C1 segment of cervical spinal cord (tissue), 14 donors: ENCODE measurements at regions not wholly inside any gene's neighbourhood (a gene's known extent, or its start where the extent isn't known, plus 50 kb on each side); places are given as distances from the start of the nearest gene placed in this dataset.

Experiments
- DNase-seq, 14 donors: peaks; one replicate each; lab custom pipeline; 2025; lab: John Stamatoyannopoulos, UW

GRCh38 chr3:68163062-68163461 is 508.6 kb upstream of the SUCLG2 start:
- DNase-seq, result no peak

DNA sequence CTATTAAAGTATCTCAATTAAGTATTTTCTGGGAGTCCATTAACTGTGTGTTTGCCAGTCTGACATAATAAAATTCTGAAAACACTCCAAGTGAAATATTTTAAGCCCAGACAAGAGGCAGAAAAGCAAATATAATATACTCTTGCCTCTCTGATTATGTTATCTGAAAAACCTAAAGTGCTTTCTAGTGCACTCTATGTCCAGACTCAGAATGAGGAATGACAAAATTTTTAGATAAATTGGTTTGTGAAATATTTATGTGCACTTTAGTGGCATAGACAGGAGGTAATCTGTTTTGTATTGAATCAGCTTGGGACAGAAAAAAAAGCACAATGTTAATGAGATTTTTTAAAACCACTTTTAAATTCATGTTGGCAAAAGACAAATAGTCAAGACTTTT is 508.2 kb upstream of the SUCLG2 start:
- no peak for DNase-seq

DNA sequence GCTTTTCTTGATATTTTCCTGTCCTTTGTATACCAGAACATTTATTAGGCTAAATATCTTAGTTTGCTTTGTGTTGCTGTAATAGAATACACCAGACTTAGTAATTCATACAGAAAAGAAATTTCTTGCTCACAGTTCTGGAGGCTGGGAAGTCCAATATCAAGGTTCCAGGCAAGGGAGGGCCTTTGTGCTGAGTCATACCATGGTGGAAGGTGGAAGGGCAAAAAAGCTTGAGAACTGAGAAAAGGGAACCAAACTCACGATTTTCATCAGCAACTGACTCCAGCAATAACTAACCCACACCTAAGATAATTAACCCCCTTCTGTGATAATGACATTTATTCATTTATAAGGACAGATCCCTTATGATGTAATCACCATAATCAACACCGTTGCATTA is 496.9 kb upstream of the SUCLG2 start:
- DNase-seq, result no peak

DNA sequence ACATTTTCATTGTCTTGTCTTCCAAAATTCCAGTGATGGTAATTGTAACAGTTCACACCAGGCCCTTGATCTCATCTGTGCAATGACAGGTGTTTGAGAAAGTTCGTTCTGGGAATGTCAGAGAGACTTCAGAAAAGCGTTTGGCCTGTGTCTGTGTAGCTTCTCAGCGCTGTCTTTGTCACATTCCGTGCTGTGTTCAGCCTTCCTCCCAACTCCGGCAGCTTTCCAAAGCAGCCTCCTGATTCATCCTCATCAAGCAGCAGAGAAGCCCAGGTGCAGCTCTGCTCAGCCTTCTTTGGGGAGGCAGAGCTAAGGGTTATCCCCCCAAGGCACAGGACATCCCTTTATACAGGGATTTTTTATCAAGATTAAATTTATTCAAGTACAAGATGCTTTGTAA is 494.0 kb upstream of the SUCLG2 start:
- DNase-seq, result no peak

DNA sequence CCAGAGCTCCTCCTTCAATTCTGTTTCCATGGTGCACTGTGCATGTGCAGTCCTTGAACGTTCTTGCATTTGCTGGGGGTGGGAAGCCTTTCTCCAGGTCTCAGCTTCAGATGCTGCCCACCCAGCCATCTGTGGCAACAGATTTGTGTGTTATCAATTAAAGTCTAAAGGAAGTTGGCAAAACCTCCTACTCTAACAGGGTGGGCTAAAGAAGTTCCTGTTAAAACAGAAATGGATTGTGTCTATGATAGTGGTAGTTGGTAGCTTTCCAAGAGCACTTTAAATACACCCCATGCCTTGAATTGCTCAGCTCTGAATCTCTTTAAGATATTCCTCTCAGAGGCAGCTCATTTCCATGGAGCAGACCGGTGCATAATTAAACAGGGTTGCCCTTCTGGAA is 488.0 kb upstream of the SUCLG2 start:
- DNase-seq, result no peak

DNA sequence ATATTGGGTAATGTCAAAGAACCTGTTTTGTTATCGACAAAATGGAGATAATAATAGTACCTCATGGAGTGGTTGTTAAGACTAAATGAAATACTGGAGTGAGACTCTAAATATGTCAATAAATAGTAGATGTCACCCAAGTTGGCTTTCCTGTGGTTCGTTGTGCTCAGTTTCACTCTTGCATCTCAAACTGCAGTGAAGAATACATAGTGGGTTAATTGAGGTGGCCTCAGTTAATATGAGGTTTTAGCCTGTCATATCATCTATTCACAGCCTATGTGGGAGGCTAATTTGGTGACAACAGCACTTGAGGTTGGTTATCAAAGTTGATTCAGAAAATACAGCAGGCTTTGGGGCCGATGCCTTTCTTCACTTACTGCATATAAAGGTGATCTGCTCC is 485.5 kb upstream of the SUCLG2 start:
- no peak for DNase-seq

- no peak for DNase-seq
These were observed 482.0 kb upstream of the SUCLG2 start for GRCh38 chr3:68136411-68136810.

DNA sequence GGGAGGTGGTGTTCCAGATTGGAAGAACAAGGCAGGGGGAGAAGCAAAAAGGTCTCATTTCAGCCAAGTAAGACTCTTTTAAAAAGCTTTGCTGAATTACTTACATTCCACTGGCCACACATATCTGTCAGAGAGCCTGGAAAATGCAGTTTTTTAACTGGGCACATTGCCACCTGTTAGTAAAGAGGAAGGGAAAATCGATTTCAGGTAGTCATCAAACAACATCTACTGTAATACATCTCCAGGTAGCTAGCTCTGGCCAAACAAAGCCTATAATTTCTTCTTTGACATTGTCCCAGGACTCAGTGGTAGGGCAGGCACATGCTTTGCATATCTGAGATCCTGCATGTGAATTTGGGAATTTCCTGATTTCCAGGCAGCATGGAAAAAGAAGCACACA is 480.7 kb upstream of the SUCLG2 start:
- DNase-seq, result no peak

DNA sequence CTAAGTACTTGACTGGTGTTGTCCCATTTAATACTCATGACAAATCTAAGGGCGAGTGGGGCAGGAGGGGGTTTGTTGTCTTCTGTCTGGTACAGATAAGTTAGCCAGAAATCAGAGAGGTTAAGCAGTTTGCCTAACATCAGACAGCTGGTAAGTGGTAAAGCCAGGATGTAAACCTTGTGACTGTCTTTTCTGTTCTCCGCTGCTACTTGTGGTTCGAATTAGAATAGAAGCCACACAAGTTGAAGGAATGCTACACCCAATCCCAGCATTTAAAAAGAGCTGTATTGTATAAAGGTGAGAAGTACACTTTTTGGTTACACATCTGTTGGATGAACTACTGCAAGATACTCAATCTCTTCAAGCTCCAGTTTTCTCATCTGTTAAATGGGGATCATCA is 474.7 kb upstream of the SUCLG2 start:
- no peak for DNase-seq

DNA sequence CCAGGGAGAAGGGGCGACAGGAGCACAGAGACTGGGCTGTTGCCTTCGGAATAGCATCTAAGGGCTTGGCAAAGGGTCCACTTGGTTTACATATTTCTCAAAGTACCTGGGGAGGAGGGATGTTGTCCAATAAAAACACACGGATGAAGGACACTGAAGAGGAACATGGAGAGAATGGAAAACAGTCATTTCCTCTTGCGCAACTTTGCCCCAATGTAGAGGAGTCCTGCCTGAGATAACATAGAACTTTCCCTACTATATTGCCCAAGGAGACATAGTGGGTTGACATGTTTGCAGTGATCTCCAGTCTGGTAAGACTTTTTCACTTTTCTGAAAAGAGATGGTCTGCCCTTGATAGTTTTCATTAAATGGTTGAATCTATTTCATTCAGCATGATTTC is 468.8 kb upstream of the SUCLG2 start:
- DNase-seq, result no peak

GRCh38 chr3:68121287-68121686 is 466.9 kb upstream of the SUCLG2 start:
- no peak for DNase-seq

- DNase-seq, result no peak
These were observed 462.2 kb upstream of the SUCLG2 start for GRCh38 chr3:68116580-68116979.

DNA sequence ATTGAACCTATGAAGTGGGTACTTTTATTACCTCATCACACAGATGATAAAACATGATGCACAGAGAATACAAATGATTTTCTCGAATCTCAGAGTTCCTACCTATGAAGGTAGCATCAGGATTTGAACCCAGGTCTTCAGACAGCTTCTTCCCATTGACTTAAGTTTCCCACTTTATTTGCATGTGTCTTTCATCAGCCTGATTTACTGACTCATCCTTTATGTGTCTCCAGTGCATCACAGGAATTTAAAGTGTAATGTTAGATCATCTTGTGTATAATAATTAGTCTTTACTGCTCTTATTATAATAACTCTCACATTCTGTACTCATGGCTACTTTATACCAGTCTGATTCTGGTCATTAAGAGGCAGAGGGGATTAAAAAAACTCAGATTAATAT is 449.4 kb upstream of the SUCLG2 start:
- DNase-seq, result no peak

GRCh38 chr3:68090571-68090970 is 436.2 kb upstream of the SUCLG2 start:
- DNase-seq, result no peak

GRCh38 chr3:68089572-68090011 is 435.2 kb upstream of the SUCLG2 start:
- DNase-seq, result no peak

DNA sequence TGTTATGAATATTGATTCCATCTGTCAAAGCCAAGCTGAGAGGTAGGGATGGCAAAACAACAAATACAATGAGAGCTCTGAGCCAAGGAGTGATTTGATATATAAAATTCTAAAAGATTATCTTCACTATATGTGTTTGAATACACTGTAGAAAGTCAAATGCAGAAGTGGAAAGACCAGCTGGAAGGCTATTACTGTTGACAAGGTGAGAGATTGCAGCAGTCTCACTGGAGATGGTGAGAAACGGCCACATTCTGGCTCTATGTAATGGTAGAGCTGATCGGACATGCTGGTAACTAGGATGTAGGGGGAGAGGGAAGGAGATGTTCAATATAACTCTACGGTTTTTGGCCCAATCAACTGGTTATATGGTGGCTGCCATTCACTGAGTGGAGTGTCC is 434.2 kb upstream of the SUCLG2 start:
- DNase-seq, result no peak

GRCh38 chr3:68088216-68088615 is 433.8 kb upstream of the SUCLG2 start:
- DNase-seq, result no peak

GRCh38 chr3:68072062-68072461 is 417.6 kb upstream of the SUCLG2 start:
- no peak for DNase-seq

DNA sequence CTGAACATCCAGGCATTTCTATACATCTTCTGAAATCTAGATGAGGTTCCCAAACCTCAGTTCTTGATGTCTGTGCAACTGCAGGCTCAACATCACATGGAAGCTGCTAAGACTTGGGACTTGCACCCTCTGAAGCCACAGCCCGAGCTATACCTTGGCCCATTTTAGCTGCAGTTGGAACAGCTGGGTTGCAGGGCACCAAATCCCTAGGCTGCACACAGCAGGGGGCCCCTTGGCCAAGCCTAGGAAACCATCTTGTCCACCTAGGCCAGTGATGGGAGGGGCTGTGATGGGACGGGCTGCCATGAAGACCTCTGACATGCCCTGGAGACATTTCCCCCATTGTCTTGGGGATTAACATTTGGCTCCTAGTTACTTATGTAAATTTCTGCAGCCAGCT is 415.8 kb upstream of the SUCLG2 start:
- DNase-seq, result no peak

DNA sequence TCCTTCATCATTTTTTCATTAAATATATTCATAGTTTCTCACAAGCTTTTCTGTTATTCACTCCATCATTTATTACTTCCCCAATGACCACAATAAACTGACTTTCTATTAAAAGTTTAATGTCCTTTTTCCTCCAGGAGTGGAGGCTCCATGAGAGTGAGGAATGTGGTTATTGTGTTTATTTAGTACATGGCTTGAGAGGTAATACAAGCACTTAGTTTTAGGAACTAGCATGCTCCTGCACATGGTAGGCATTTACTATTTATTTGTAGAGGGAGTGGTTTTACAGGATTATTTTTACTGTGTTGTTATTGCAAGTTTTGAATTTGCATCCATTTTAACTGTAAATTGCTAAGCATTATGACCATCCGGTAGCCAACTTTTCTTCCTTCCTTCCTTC is 412.9 kb upstream of the SUCLG2 start:
- DNase-seq, result no peak

- DNase-seq, result no peak
These were observed 408.5 kb upstream of the SUCLG2 start for GRCh38 chr3:68062926-68063325.

- no peak for DNase-seq
These were observed 406.5 kb upstream of the SUCLG2 start for GRCh38 chr3:68060910-68061309.

- DNase-seq, result no peak
These were observed 405.8 kb upstream of the SUCLG2 start for GRCh38 chr3:68060191-68060590.

- DNase-seq, result no peak
These were observed 405.3 kb upstream of the SUCLG2 start for GRCh38 chr3:68059628-68060152.
